NAMALWA (cell line): ENCODE measurements at regions not wholly inside any gene's neighbourhood (a gene's known extent, or its start where the extent isn't known, plus 50 kb on each side); places are given as distances from the start of the nearest gene placed in this dataset.
"Not testable (repeated sequence)": the region's sequence is repeated elsewhere in the genome, so short reads cannot be mapped to it uniquely, and the experiment has no call there.

Experiments used
- DNase-seq: peaks from one replicate; pipeline ENCODE4 v3.0.0-alpha.2; 2015; ENCODE audit warnings: low spot score

GRCh38 chr6:153539602-153540001 lies 408.5 kb upstream of the RGS17 start:
- no peak for DNase-seq

- no peak for DNase-seq
Measured at GRCh38 chr6:153538491-153538890, 407.4 kb upstream of the RGS17 start.

DNA sequence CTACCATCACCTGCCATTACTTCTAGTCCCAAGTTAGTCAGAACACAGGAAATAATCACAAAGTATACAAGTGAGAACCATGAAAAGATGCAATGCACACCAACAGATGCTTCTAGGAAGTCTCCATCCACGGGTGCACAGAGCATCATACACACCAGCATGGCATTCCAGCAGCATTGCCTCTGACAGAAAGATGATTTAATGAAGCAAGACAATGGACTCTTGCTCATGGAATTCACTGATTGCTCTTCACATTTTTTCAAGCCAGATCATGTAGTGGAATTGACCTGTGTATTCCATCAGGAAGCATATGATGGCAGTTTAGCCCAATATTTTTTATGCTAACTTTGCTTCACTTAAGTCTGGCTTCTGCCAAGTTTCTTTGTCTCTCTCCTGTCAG lies 406.3 kb upstream of the RGS17 start:
- DNase-seq = no peak

GRCh38 chr6:153526479-153526878 lies 395.4 kb upstream of the RGS17 start:
- no peak for DNase-seq

- no peak for DNase-seq
Measured at GRCh38 chr6:153525998-153526397, 394.9 kb upstream of the RGS17 start.

DNA sequence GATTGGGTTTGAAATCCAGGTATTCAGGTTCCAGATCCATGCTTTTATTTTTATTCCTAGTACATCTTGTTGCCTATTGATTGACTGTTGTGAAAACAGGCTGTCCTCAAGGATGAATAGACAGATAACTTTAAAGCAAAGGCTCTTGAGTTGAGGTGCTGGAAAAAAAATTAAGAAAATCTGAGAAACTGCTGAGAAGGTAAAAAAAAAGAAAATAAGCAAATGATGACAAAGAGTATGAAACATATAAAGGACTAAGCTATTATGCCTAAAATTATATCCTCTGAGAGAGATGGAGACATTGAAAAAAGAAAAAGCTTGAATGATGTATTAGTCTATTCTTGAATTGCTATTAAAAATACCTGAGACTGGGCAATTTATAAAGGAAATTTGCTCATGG lies 392.3 kb upstream of the RGS17 start:
- DNase-seq = no peak

DNA sequence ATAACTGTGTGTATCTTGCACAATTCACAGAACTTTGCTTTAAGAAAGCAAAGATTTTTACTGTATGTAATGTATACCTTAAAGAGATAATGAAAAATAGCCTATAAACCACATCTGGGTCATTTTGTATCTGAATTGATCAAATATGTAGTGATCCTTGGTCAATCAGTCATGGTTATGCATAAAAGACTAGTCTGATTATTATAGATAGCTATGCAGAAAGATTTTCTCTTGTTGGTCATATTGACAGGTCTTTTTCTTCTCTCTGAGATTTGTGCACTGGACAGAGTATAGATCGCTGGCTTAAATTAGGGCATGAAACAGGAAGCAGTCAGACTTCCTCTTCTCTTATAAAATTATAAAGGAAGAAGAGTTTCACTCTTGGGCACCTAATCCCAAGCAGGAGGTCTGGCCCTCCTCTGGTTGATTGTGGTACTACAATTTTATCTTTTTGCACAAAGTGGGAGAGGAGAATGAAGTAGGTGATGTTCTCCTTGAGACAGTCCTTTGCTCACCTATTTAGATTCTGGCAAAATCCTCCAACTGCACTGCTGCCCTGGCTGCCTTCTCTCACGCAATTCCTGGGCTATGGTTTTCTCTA lies 380.9 kb upstream of the RGS17 start:
- peak; percentile 73 for DNase-seq

DNA sequence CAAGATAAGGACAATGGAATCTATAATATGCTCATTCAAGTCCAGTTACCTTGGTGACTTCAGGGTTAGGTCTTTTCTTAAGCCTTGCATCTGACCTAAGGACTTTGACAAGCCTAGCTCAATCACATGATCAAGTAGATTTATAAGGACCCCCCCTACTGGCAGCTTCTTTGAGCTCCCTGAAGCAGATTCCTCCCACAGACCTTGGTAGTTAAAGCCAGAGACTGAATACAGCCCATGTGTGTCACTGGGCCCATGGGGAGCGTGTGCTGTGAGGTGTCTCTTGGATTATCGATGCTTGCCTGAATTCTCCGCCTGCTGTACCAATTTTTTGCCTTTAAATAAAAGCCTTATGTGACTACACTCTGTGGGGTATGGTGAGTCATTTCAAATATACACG lies 372.7 kb upstream of the RGS17 start:
- peak; percentile 53 for DNase-seq

- no peak for DNase-seq
Measured at GRCh38 chr6:153493501-153493900, 362.4 kb upstream of the RGS17 start.

DNA sequence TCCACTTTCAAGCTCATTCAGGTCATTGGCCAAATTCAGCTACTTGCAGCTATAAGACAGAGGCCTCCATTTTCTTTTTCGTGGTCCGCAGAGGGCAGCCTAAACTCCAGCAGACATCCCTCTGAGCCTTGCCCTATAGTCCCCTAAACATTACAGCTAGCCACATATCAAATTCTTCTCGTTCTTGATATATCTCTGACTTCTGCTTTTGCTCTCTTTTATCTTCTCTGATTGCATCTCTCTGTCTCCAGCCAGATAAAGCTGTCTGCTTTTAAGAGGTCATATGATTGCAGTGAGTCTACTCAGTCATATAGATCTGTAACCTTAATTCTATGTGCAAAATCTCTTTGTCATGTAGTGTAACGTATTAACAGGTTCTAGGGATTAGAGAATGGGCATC lies 358.4 kb upstream of the RGS17 start:
- no peak for DNase-seq

DNA sequence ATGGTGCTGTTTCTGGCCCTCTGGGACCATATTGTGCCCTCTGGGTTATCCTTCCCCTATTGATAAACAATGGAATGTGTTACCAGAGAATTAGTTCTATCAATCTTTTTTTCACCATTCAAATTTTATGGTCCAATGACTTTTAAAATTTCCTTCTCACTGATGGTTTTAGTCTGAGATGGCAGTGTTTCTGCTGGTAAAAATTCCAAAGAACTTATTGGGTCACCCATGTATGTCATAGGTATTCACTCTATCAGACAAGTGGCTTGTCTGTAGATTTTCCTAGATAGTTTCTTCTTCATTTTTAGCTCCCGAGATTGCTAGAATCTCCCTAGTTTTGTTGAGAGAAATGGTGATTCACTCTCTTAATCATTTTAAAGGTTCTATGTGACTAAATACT lies 357.2 kb upstream of the RGS17 start:
- no peak for DNase-seq

DNA sequence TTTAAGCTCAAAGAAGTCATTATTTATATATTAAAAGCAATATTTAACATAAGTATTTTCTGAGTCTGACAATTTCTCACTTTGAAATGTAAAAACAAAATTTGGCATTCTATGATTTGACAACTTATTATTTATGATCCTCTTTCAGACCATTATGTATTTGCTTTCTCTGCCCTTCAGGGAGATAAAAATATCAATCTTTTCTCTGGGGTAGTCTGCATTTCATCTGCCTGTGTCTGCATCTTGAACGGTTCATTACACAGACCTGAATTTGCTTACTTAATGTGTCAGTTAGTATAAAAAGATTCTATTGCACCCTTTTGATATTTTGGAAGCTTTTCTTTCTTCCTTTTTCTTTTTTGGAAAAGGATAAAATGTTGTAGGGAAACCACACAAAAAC lies 354.0 kb upstream of the RGS17 start:
- no peak for DNase-seq

DNA sequence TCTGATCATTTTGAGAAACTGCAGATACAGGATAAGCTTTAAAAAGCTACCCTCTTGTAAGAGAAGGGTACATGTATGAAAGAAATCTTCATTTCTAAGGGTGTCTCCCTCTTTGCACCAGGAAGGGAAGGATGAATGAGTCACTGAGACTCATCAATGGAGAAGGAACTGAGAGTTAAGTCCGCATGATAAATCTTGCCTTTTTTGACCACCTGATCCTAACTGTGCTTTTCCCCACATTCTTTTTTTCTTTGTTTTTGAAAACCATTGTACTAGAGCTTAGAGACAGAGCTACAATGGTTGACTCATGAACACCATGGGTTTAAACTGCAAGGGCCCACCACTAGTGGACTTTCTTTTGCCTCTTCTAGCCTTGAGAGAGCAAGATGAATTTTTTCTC lies 353.0 kb upstream of the RGS17 start:
- no peak for DNase-seq

- DNase-seq = no peak
Measured at GRCh38 chr6:153476243-153476642, 345.2 kb upstream of the RGS17 start.

DNA sequence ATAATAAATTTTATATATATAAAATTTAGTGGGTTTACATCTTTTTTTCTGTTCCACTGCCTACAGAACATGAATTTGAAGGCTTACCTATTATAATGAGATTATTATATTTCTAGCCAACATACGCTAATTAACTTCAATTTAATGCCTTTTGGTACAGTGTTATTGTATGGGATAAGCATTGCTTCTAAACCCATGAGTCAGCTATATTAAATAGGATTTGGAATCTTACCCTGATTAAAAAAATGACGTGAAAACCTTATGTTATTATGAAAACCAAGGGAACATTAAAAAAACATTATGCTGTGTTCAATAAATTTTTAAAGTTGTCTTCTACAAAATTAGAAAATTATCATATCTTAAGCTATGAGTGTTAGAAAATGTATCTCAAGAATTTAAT lies 334.0 kb upstream of the RGS17 start:
- DNase-seq = no peak

DNA sequence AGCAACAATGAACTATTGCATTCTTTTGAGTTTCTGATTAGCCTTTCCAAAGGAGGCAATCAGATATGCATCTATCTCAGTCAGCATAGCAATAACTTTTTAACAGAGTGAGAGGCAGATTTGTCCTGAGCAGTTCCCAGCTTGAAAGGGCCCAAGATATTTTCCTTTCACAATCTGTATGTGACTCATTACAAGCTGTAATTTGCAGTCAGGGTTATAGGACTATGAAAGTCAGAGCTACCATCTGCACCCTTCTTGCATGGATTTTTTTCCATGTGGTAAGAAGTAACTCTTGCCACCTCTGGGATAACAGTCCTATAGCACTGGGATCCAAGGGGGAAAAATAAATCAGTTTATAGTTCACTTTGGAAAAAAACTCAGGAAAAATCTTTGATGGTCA lies 318.2 kb upstream of the RGS17 start:
- no peak for DNase-seq

GRCh38 chr6:153442749-153443148 lies 311.7 kb upstream of the RGS17 start:
- DNase-seq = not testable (repeated sequence)

DNA sequence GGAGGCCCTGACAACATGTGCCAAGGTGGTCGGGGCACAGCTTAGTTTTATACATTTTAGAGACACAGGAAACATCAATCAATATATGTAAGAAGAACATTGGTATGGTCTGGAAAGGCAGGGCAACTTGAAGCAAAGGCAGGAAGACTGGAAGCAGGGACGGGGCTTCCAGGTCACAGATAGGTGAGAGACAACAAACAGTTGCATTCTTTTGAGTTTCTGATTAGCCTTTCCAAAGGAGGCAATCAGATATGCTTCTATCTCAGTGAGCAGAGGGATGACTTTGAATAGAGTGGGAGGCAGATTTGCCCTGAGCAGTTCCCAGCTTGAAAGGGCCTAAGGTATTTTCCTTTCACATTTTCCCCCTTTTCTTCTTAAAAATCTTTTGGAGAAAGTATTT lies 311.0 kb upstream of the RGS17 start:
- DNase-seq = no peak

DNA sequence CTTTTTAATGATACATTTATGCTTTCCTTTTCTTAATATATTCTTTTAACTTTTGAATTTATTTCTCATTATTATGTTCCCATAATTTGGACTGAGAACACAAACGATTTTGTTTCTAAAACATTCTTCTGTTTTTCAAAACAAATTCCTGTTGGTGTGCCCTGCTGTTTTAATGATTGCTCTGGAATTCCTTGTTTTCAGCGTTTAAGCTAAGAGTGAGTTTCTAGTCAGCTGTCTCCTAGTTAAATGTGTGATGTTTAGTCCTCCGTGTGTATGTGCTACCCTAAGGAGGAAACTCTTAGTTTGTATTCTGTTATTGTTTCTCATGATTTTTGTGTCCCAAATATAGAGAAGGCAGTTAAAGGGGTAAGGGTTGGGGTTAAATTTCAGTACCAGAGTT lies 306.1 kb upstream of the RGS17 start:
- DNase-seq = no peak

DNA sequence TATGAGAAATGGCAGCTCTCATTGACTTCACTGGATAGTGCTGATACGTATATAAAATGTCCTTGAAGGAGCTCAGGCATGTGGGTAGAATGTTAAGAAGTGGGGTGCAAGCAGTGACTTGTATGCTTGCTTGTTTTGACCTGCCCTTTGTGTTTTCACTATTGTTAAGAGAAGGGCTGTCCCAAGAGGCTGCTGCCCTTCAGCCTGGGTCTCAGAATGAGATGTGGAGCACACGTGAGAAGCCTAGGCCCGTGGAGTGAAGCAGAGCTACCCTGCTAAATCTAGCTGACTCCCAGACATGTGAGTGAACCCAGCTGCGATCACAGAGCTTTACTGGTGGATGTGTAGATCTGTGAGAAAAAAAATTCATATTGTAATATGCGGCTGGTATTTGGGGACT lies 305.3 kb upstream of the RGS17 start:
- DNase-seq = no peak

DNA sequence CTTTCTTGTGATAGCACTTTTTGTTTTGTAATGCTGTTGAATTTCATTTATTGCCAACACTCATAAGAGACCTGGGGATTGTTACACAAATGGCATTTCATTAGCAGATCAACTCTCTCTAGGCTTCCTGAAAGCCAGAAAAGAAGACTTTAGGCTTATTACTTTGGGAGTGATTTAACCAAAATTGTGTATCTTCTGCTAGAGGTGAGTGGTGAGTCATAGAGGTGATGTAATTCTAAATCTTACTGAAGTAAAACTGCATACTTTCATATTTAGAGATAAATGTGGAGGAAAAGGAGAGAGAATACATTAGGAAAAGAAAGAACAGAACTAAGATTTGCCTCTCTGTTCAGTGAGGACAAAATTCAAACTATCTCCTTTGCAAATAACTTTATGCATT lies 304.7 kb upstream of the RGS17 start:
- DNase-seq = no peak

- DNase-seq = no peak
Measured at GRCh38 chr6:153425536-153425935, 294.5 kb upstream of the RGS17 start.

- DNase-seq = no peak
Measured at GRCh38 chr6:153424719-153425400, 293.8 kb upstream of the RGS17 start.

DNA sequence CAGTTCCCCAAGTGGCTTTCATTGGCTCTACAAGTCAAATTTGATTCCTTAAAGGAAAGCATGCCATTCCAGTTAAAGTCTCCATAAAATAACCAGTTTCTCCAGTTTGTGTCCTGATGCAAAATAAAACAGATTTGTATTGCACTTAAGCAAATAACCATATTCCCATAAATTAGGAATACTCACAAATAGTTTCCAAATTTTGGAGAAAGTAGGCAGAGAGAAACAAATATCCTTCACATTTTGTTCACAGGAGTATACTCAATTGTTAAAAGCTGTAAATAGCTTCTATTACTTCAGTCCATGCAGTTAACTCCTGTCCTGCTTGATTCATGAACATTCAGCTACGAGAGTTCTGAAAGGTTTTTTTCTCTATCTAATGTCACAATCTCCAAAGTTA lies 281.4 kb upstream of the RGS17 start:
- DNase-seq = no peak
